ENCODE measurements at regions not wholly inside any gene's neighbourhood (a gene's known extent, or its start where the extent isn't known, plus 50 kb on each side); places are given as distances from the start of the nearest gene placed in this dataset.

DNA sequence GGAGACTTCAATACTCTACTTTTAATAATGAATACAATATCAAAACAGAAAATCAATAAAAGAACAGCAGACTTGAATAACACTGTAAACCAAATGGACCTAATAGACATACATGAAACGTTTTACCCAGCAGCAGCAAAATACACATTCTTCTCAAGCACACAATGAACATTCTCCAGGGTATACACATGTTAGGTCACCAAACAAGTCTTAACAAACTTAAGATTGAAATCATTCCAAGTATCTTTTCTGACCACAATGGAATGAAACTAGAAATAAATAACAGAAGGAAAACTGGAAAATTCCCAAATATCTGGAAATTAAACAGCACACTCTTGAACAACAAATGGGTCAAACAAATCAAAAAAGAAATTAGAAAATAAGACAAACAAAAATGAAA is 145.0 kb upstream of the CT83 start:
- TF ChIP-seq, protein P1, sequence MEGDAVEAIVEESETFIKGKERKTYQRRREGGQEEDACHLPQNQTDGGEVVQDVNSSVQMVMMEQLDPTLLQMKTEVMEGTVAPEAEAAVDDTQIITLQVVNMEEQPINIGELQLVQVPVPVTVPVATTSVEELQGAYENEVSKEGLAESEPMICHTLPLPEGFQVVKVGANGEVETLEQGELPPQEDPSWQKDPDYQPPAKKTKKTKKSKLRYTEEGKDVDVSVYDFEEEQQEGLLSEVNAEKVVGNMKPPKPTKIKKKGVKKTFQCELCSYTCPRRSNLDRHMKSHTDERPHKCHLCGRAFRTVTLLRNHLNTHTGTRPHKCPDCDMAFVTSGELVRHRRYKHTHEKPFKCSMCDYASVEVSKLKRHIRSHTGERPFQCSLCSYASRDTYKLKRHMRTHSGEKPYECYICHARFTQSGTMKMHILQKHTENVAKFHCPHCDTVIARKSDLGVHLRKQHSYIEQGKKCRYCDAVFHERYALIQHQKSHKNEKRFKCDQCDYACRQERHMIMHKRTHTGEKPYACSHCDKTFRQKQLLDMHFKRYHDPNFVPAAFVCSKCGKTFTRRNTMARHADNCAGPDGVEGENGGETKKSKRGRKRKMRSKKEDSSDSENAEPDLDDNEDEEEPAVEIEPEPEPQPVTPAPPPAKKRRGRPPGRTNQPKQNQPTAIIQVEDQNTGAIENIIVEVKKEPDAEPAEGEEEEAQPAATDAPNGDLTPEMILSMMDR (IDR thresholded peaks at IDR 0.05), result no peak
- TF ChIP-seq POLR2AphosphoS5 (IDR thresholded peaks at IDR 0.05), result no peak
- TF ChIP-seq POLR2A (IDR thresholded peaks at IDR 0.05), result no peak
- TF ChIP-seq EP300 (IDR thresholded peaks at IDR 0.05), result no peak

All from stomach (tissue), 4 donors.